HG03558 (cell line): ENCODE measurements at regions not wholly inside any gene's neighbourhood (a gene's known extent, or its start where the extent isn't known, plus 50 kb on each side); places are given as distances from the start of the nearest gene placed in this dataset.

Source experiments
- ATAC-seq: cut with Tn5 transposase; IDR thresholded peaks from one replicate; pipeline ENCODE4 v1.9.1; 2021; ENCODE audit warnings: moderate number of reproducible peaks; ENCODE audit not compliant: unreplicated experiment; ENCODE audit errors: extremely low read depth

- ATAC-seq: no peak
These were observed 167.5 kb downstream of the BTG1 start for GRCh38 chr12:91978143-91978542.

DNA sequence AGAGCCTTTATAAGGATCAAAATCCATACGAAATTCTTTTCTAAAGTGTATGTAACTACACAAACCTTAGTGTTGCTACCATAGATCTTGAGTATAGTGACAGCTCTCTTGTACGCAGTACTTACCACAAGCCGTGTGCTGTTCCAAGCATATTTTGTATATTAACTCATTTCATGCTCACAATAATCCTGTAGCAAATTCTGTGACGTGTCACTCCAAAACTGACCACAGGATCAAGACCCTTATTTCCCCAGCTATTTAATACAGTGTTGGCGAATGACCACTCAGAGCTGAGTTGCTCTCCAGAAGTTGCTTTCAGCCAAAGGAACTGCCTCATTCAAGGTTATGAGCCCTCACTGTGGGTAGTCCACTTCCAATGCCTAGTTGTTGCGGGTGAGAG lies 169.8 kb downstream of the BTG1 start:
- no peak for ATAC-seq

DNA sequence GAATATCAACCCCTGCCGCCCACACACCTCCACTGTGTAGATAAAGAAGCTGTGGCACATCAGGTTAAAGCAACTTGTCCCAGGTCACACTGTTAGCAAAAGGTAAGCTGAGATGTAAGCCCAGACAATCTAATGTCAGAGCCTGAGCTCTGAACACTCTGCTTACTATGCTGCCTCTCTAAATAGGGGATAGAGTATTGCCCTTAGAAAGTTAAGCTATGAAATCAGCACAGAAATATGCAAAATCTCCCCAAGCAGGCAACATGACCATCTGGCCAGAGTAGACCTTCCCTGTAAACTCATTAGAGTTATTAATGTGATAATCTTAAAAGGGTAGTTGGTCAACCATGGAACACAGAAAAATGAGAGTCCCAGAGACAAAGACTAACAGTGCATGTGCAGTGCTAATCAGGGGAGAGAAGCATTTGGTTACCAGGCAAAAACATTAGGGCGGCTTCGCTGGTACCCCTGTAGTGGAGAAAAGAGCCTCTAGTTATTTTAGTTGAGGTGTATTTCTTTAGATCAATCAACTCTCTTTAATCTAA lies 171.0 kb downstream of the BTG1 start:
- ATAC-seq: no peak

DNA sequence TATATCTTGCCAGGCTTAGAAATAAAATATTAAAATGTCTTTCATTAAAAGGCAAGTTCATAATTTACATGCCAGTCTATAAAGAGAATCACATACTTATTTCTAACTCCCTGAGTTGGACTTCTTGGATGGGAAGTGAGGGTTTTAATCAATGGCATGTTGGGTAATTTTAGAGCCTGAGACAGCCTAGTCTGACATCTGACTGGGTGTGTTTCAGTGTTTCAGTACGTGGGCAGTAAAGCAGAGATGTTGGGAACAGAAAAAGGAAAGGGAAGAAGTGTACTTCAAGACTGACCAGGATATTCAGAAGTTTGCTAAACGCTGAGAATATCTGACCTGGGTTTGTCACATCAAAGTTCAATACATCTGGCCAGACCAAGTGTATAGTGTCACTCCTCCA lies 171.8 kb downstream of the BTG1 start:
- no peak for ATAC-seq

DNA sequence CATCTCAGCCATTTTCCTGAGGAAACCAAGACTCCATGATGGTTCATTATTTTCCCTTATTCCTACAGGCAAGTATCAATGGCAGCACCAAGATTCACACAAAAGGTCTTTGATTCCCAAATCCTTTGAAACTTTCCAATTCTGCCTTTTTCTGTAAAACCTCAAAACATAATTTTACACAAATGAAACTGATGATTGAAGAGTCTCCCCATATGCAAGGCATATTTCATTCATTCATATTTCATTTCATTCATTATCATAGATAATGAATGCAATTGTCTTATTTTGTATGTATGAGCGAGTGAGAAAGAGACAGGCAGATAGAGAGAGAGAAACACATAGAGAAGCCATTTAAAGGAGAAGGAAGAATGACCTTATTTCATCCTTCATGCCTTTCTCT lies 172.8 kb downstream of the BTG1 start:
- ATAC-seq: no peak

- no peak for ATAC-seq
These were observed 176.9 kb downstream of the BTG1 start for GRCh38 chr12:91968777-91969171.

DNA sequence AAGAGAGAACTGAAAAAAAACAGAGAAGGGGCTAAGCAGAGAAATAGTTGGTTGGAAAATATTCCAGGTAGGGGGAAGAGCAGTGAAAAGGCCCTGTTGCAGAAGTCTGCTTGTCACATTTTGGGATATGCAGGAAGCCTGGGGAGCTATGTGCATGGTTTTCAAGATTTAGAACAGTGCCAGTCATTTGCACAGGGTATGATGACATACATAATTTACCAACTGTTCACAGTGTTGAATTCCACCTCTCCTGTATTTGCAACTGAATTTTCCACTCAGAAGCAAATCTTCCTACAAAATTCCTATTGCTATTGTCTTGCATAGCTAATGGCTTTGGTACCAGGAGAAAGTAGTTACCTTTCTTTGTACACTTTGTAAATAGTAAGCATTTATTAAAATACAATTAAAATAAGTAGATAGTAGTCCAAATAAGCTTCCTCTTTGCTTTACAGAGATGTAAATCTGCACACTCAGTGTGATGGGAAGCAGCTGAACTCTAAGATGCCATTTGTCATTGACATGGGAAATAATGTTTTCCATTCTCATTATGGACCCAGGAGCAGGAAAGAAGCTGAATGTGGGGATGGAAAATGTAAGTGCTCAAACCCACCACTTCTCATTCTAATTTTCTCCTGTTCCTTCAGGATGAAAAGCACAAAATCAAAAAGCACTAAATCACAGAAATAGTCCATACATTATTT lies 177.4 kb downstream of the BTG1 start:
- no peak for ATAC-seq

- no peak for ATAC-seq
These were observed 178.1 kb downstream of the BTG1 start for GRCh38 chr12:91967590-91967989.

DNA sequence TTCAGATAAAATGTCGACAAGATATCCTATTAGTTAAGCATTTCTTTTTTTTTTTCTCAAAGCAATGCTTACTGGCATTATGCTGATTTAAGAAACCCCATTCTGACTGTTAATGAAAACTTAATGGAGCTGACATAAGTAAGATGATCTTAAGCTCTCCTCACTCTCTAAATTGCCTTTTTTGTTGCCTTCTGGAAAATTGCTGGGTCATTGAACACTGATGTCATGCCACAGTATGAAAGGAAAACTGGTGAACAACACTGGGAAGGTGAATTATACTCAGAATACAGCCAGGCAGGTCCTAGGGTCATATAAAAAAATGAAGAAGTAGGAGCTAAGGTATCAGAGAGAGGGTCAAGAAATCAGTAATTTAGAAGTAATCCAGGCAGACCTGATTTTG lies 179.9 kb downstream of the BTG1 start:
- no peak for ATAC-seq

DNA sequence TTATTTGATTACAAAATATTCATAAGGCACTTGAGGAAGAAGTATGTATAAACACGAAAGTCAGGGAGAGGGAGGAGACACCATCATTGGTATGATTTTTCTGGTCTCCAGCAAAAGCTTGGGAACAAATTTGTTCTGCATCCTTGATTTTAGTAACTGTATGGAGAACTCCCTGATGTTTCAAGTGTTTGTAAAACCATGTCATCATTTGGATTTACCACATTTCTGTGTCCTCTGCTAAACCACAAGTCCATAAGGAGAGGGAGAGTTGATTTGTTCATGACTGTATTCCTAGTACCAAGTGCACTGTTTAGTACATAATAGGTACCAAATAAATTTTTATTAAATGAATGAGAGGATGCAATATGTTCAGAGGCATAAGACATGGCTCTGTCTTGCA lies 181.1 kb downstream of the BTG1 start:
- no peak for ATAC-seq

- no peak for ATAC-seq
These were observed 186.4 kb downstream of the BTG1 start for GRCh38 chr12:91959220-91959619.

GRCh38 chr12:91958816-91959215 lies 186.8 kb downstream of the BTG1 start:
- ATAC-seq: no peak

GRCh38 chr12:91954747-91955146 lies 190.9 kb downstream of the BTG1 start:
- ATAC-seq: no peak

- no peak for ATAC-seq
These were observed 191.3 kb downstream of the BTG1 start for GRCh38 chr12:91954326-91954725.

DNA sequence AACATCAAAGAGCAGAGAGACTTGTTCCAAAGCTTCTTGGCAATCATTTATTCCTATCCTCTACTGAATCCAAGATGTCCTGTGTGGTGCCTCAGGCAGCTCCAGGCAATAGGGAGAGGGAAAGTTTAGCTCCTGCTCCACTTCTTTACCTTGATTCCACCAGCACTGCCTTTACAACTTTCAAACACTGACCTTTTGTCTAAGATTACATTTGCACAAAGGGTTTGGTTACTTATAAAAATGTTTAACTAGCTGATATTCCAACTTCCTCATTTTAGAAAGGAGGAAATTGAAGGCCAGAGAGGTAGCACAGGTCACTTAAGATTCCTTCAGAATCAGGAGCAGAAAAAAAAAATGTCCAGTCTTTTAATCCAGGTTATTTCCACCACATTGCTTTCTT lies 192.7 kb downstream of the BTG1 start:
- no peak for ATAC-seq

GRCh38 chr12:91951571-91951970 lies 194.1 kb downstream of the BTG1 start:
- no peak for ATAC-seq

GRCh38 chr12:91948504-91948903 lies 197.1 kb downstream of the BTG1 start:
- ATAC-seq: no peak

DNA sequence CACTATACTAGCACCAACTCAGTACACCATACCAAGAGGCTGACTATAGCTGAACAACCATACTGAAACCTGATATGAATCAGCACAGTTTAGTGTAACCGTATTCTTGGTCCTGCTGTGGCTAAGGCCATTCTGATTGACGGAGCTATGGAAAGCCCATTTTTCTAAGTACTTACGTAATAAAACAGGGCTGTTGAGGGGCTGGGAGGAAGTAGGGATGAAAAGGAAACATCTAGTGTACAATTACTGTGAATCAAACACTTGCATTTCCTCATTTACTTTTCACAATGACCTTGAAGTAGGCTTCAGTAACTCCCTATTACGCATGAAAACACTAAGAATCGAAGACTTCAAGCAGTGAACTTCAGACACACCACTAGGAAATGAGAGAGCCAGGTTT lies 198.2 kb downstream of the BTG1 start:
- ATAC-seq: peak; percentile 85

DNA sequence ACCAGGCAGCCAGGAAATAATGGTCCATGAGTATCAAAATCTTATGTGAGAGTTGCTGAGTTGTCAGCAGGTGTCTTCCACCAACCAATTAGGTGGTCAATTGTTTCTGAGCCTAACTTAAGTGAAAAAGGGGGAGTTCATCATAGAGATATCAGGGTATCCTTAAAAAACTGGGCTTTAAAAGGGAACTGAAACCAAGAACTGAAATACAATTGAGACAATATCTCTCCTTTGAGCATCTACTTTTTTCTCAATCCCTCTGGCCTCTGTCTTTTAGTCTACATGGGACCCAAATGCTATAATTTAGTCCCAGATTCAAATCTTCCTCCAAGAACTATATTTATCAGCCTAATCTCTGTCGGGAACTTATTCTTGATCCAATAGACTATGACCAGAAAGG lies 201.0 kb downstream of the BTG1 start:
- ATAC-seq: no peak

DNA sequence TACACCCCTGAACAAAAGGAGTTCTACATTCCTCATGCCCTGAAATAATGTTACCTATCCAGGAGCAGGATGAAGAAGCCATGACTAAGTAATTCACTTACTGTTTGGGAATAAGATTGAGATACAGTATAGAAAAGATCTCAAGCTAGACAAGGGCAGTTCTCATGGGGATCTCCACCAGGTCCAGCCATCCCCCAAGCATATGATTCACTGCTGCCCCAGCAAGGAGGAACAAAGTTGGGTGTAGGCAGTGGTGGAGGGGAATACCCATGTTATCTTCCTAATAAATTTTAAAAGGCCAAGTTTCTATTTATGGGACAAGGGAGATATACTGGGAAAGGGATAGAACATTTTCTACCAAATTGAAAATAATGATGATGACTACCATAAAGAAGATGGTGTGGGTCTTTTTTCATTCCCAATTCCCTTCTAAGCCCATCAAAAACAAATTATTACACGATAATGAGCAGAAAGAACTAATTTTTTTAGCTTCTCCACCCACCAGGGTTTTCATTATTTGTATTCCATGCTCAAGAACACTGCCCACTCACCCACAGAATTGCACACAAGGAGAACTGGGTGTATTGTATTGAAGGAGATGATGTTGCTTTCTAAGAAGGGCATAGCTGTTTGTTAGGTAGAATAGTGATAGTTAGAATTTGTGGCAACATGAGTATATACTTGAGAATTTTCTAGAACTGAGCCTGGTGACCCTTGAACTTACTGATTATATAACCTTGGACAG lies 204.6 kb downstream of the BTG1 start:
- ATAC-seq: no peak

DNA sequence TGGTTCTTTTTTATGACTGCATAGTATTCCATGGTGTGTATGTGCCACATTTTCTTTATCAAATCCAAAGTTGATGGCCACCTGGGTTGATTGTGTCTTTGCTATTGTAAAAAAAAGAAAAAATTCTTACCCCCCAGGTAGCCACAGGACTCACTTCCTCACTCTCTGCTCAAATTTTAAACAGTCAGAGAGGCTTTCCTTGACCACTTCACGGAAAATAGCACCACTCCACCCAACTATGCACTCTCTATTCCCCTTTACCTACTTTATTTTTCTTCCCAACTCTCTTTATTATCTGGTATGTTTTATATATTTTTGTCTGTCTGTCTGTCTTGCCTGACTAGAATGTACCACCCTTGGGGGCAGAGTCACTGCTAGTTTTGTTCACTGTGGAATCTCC lies 205.3 kb downstream of the BTG1 start:
- no peak for ATAC-seq

- ATAC-seq: no peak
These were observed 207.9 kb downstream of the BTG1 start for GRCh38 chr12:91937706-91938105.
